Endothelial cell of umbilical vein (primary cell): ENCODE measurements at regions not wholly inside any gene's neighbourhood (a gene's known extent, or its start where the extent isn't known, plus 50 kb on each side); places are given as distances from the start of the nearest gene placed in this dataset.

Experiments used
- BruUV-seq: library from RNA; stranded (reverse); fragments of 400-500 nt; replicated peaks from 2 replicates; lab custom pipeline; 2021; lab: Mats Ljungman, UMichigan
- CTCF ChIA-PET: fragments of 300-600, 350-600 bp; sonication (Branson Sonifier 250); formaldehyde crosslinking; loops from one replicate; lab custom pipeline; 2021; ENCODE audit warnings: antibody characterized with exemption, inconsistent platforms; lab: Charles Lee
- POLR2A ChIA-PET: fragments of 300-600, 350-600 bp; sonication (Branson Sonifier 250); formaldehyde crosslinking; loops from one replicate; lab custom pipeline; 2021; ENCODE audit warnings: antibody characterized with exemption, inconsistent platforms; lab: Charles Lee
- DNase-seq: peaks from one replicate; pipeline ENCODE4 v3.0.0-alpha.2; 2011; ENCODE audit warnings: low read depth, low spot score
- FAIRE-seq: peaks from 2 replicates; lab custom pipeline; 2011; peaks lifted over from hg19 to GRCh38; lab: Jason Lieb, UNC
- H2AFZ ChIP-seq: 2 replicates; pipeline ENCODE4 v1.6.0; 2012; ENCODE audit warnings: low read depth, low read length, control low read depth, inconsistent platforms
- H3K27ac ChIP-seq: 2 replicates; pipeline ENCODE4 v1.5.1; 2011; ENCODE audit warnings: low read depth, mild to moderate bottlenecking, control low read depth, low read length, moderate library complexity; ENCODE audit not compliant: insufficient read depth
- H3K27me3 ChIP-seq, 2 experiments: 2 replicates each; pipeline versions ENCODE4 v1.6.0 to v1.6.1; 2011; ENCODE audit warnings: low read length in 2 of 2, mixed read lengths in 1 of 2; ENCODE audit not compliant: control insufficient read depth in 2 of 2, insufficient read depth in 2 of 2
- H3K36me3 ChIP-seq, 2 experiments: 2 replicates in 1 of 2; 3 replicates in 1 of 2; pipeline ENCODE4 v1.5.1; 2011; ENCODE audit warnings: low read length in 2 of 2, mild to moderate bottlenecking in 1 of 2, moderate library complexity in 1 of 2; ENCODE audit not compliant: control insufficient read depth in 2 of 2, insufficient read depth in 2 of 2; ENCODE audit errors: extremely low read depth in 1 of 2
- H3K4me1 ChIP-seq: 3 replicates; pipeline ENCODE4 v1.5.1; 2011; ENCODE audit warnings: mild to moderate bottlenecking, low read length; ENCODE audit not compliant: control insufficient read depth, insufficient read depth; ENCODE audit errors: extremely low read depth
- H3K4me2 ChIP-seq: 2 replicates; pipeline ENCODE4 v1.6.1; 2011; ENCODE audit warnings: low read length, control low read depth, mixed read lengths; ENCODE audit not compliant: insufficient read depth
- H3K4me3 ChIP-seq, 3 experiments: fragments of 200-600 bp in 1 of 3; sonication (generic), shearing (Covaris generic) in 1 of 3; replicated peaks in 1 of 3; 2 replicates each; pipeline ENCODE4 v1.5.1; 2011 to 2016; ENCODE audit warnings: control low read depth in 3 of 3, low read length in 3 of 3, mild to moderate bottlenecking in 2 of 3, inconsistent platforms in 1 of 3, low read depth in 1 of 3, moderate library complexity in 1 of 3; ENCODE audit not compliant: insufficient read depth in 1 of 3
- H3K79me2 ChIP-seq: 2 replicates; pipeline ENCODE4 v1.6.0; 2012; ENCODE audit warnings: low read length, inconsistent platforms; ENCODE audit not compliant: control insufficient read depth, insufficient read depth
- H3K9ac ChIP-seq: replicated peaks from 2 replicates; pipeline ENCODE3; 2011; ENCODE audit warnings: low read length, control low read depth; ENCODE audit not compliant: insufficient read depth; ENCODE audit errors: extremely low read depth
- H3K9me1 ChIP-seq: replicated peaks from 3 replicates; pipeline ENCODE4 v1.6.0; 2011; ENCODE audit warnings: mild to moderate bottlenecking, low read length; ENCODE audit not compliant: control insufficient read depth, insufficient read depth; ENCODE audit errors: extremely low read depth
- H3K9me3 ChIP-seq: replicated peaks from 2 replicates; pipeline ENCODE4 v1.5.1; 2012; ENCODE audit warnings: low read length, inconsistent platforms; ENCODE audit not compliant: control insufficient read depth, insufficient read depth
- H4K20me1 ChIP-seq: replicated peaks from 2 replicates; pipeline ENCODE3; 2011; ENCODE audit warnings: mild to moderate bottlenecking, low read length; ENCODE audit not compliant: control insufficient read depth, insufficient read depth; ENCODE audit errors: extremely low read depth
- EZH2 ChIP-seq: IDR thresholded peaks from 2 replicates; pipeline ENCODE4 v1.6.1; 2012; ENCODE audit warnings: borderline replicate concordance, low read depth, mild to moderate bottlenecking, moderate library complexity, low read length, inconsistent platforms; ENCODE audit not compliant: severe bottlenecking
- FOS ChIP-seq: IDR thresholded peaks from 2 replicates; pipeline ENCODE4 v1.6.1; 2011; ENCODE audit warnings: mild to moderate bottlenecking, low read length, moderate library complexity, borderline replicate concordance; ENCODE audit not compliant: insufficient read depth
- GATA2 ChIP-seq: IDR thresholded peaks from 2 replicates; pipeline ENCODE4 v1.7.0; 2011; ENCODE audit warnings: low read depth, mild to moderate bottlenecking, moderate library complexity, mixed read lengths, low read length; ENCODE audit not compliant: insufficient read length, insufficient read depth
- JUN ChIP-seq: IDR thresholded peaks from 2 replicates; pipeline ENCODE4 v1.6.1; 2011; ENCODE audit warnings: borderline replicate concordance, low read depth; ENCODE audit not compliant: insufficient read length, insufficient read depth
- MYC ChIP-seq: IDR thresholded peaks from one replicate; pipeline ENCODE4 v1.6.1; 2011; ENCODE audit warnings: mild to moderate bottlenecking, low read depth, low read length
- POLR2A ChIP-seq: IDR thresholded peaks from 2 replicates; pipeline ENCODE4 v1.6.1; 2012; ENCODE audit warnings: low read depth, mild to moderate bottlenecking, control low read depth, low read length
- POLR2AphosphoS5 ChIP-seq: IDR thresholded peaks from 2 replicates; pipeline ENCODE4 v1.6.1; 2012; ENCODE audit warnings: low read depth, mild to moderate bottlenecking, control low read depth, low read length, moderate library complexity; ENCODE audit not compliant: insufficient read depth
- dilution Hi-C: fragments of 300-500 bp; cut with MboI; formaldehyde crosslinking; loops from one replicate; pipeline ENCODE4 v1.15.0; 2019; ENCODE audit warnings: low sequenced_read_pairs; ENCODE audit not compliant: extremely low pct_ligation_motif_present
- intact Hi-C: fragments of 100-400 bp; cut with micrococcal nuclease; formaldehyde crosslinking; loops from one replicate; pipeline ENCODE4 v1.10.0; 2022
- TF ChIP-seq, protein P1 (sequence below): IDR thresholded peaks from 2 replicates; pipeline ENCODE4 v1.6.1; 2011; ENCODE audit not compliant: insufficient read depth, insufficient read length
- TF ChIP-seq, protein P2 (sequence below), 2 donors: IDR thresholded peaks; 1 replicate in 1 of 2; 2 replicates in 1 of 2; pipeline ENCODE4 v1.5.1; 2011; ENCODE audit warnings: low read length in 2 of 2, mild to moderate bottlenecking in 2 of 2, moderate library complexity in 2 of 2, control low read depth in 1 of 2, inconsistent platforms in 1 of 2, low read depth in 1 of 2; ENCODE audit not compliant: insufficient read depth in 1 of 2; ENCODE audit errors: extremely low read depth in 1 of 2

DNA sequence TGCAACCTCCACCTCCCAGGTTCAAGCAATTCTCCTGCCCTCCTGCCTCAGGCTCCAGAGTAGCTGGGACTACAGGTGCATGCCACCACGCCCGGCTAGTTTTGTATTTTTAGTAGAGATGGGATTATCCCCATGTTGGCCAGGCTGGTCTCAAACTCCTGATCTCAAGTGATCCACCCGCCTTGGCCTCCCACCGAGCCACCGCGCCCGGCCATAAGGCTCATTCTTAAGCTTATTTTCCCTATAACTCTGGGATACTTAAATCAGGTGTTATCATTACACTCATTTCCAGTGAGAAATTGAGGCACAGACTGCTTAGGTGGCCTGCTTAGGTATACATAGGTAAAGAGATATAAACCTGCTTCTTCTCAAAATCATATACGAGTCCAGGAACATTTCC is 188.3 kb upstream of the MTNR1B start:
- Histone ChIP-seq H4K20me1 (no peaks in the 10 kb centered on the region), H3K79me2 (no peaks in the 10 kb centered on the region), H3K9me3 (no peaks in the 10 kb centered on the region), H3K9ac (no peak overlapping the region), H3K27ac (no peak overlapping the region), H3K36me3 (no peaks in the 10 kb centered on the region), H3K4me3 (no peak overlapping the region), H3K9me1 (no peaks in the 10 kb centered on the region), H2AFZ (no peak overlapping the region), H3K27me3 (no peaks in the 10 kb centered on the region), H3K4me2 (no peak overlapping the region), H3K4me1 (no peaks in the 10 kb centered on the region)
- POLR2A ChIA-PET, result no interaction called here
- FAIRE-seq (no peak), DNase-seq (no peak)
- dilution Hi-C loops (no loop called here), intact Hi-C loops (no loop called here)
- no TSS peak for BruUV-seq
- CTCF ChIA-PET, result no interaction called here
- no peak for TF ChIP-seq FOS
- TF ChIP-seq POLR2A, result no peak
- no peak for TF ChIP-seq EZH2
- TF ChIP-seq GATA2, result no peak
- TF ChIP-seq POLR2AphosphoS5, result no peak
- TF ChIP-seq MYC, result no peak
- TF ChIP-seq, protein P1, sequence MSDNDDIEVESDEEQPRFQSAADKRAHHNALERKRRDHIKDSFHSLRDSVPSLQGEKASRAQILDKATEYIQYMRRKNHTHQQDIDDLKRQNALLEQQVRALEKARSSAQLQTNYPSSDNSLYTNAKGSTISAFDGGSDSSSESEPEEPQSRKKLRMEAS, result no peak
- TF ChIP-seq JUN, result no peak
- TF ChIP-seq, protein P2, sequence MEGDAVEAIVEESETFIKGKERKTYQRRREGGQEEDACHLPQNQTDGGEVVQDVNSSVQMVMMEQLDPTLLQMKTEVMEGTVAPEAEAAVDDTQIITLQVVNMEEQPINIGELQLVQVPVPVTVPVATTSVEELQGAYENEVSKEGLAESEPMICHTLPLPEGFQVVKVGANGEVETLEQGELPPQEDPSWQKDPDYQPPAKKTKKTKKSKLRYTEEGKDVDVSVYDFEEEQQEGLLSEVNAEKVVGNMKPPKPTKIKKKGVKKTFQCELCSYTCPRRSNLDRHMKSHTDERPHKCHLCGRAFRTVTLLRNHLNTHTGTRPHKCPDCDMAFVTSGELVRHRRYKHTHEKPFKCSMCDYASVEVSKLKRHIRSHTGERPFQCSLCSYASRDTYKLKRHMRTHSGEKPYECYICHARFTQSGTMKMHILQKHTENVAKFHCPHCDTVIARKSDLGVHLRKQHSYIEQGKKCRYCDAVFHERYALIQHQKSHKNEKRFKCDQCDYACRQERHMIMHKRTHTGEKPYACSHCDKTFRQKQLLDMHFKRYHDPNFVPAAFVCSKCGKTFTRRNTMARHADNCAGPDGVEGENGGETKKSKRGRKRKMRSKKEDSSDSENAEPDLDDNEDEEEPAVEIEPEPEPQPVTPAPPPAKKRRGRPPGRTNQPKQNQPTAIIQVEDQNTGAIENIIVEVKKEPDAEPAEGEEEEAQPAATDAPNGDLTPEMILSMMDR (IDR thresholded peaks at IDR 0.05; ENCODE audit: extremely low read depth in 1 of 2, insufficient read depth in 1 of 2, low read depth in 1 of 2, low read length in 2 of 2), result no peak
